ENCODE measurements at regions not wholly inside any gene's neighbourhood (a gene's known extent, or its start where the extent isn't known, plus 50 kb on each side); places are given as distances from the start of the nearest gene placed in this dataset.

DNA sequence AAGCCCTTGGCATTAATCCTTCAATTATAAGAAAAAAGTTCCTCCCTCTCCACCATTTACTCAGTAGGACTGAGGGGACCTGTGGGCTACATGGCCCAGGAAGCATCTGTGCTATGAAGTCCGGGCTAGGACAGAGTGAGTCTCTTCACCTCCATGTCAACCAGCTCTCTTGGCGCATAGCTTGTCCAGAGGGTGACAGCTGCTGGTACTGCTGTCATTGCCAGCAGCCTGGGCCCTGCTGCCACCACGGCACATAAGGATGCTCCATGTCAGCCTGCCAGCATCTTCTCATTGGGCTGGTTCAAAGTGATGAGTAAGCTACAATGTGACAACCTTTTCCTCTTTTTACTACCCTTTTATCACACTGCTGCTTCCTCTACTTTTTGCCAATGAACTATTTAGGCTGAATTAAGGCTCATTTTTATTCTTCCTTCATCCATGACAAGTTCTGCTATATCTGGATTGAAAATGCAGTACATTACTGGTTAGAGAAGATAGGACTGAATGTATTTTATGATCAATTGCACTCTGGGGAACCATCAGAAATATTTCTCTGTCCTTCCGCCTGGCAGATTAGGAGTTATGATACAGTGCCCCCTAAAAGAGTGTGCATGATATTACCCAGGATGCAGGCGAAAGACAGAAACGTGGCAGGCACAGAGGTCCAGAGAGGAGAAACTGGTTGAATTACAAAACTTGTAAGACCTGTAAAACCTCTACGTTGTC, 258.9 kb upstream of the TNP1 start:
- Mint-ChIP-seq H3K36me3 (ENCODE audit: low read depth) (no peaks in the 10 kb centered on the region), H3K4me1 (ENCODE audit: low read depth) (no peaks in the 10 kb centered on the region), H3K27me3 (ENCODE audit: insufficient read depth) (peaks cover 10% of the 10 kb centered on the region; the same call in 1 of the 2 replicates), H3K4me3 (no peak overlapping the region), H3K27ac (no peak overlapping the region), H3K9me3 (no peaks in the 10 kb centered on the region)
- DNase-seq: no peak
- TF ChIP-seq, protein P1, sequence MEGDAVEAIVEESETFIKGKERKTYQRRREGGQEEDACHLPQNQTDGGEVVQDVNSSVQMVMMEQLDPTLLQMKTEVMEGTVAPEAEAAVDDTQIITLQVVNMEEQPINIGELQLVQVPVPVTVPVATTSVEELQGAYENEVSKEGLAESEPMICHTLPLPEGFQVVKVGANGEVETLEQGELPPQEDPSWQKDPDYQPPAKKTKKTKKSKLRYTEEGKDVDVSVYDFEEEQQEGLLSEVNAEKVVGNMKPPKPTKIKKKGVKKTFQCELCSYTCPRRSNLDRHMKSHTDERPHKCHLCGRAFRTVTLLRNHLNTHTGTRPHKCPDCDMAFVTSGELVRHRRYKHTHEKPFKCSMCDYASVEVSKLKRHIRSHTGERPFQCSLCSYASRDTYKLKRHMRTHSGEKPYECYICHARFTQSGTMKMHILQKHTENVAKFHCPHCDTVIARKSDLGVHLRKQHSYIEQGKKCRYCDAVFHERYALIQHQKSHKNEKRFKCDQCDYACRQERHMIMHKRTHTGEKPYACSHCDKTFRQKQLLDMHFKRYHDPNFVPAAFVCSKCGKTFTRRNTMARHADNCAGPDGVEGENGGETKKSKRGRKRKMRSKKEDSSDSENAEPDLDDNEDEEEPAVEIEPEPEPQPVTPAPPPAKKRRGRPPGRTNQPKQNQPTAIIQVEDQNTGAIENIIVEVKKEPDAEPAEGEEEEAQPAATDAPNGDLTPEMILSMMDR (IDR thresholded peaks at IDR 0.05): no peak

DNA sequence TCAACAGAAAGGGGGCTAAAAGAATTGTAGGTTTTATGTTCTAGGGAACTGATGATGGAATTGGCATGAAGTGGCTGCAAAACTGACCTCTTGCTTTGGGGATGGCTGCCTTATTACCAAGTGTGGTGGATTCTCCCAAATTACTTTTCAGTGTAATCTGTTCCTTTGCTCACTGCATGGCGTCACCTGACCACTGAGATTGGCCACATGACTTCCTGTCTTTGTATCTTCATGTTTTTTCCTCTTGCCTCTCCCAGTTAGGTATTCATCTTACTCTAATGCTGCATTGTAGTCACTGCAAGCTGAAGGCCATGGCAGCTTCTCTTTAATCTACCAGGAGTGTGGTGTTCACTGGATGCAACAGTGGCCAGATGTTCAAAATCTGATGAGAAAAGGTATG, 257.7 kb upstream of the TNP1 start:
- TF ChIP-seq, protein P1 (IDR thresholded peaks at IDR 0.05): no peak
- H3K27ac Mint-ChIP-seq: no peak overlapping the region
- no peaks in the 10 kb centered on the region for H3K4me1 Mint-ChIP-seq (ENCODE audit: low read depth)
- no peaks in the 10 kb centered on the region for H3K36me3 Mint-ChIP-seq (ENCODE audit: low read depth)
- no peak for DNase-seq
- H3K27me3 Mint-ChIP-seq (ENCODE audit: insufficient read depth): peaks cover 8% of the 10 kb centered on the region; the same call in 1 of the 2 replicates
- no peaks in the 10 kb centered on the region for H3K9me3 Mint-ChIP-seq
- no peak overlapping the region for H3K4me3 Mint-ChIP-seq

DNA sequence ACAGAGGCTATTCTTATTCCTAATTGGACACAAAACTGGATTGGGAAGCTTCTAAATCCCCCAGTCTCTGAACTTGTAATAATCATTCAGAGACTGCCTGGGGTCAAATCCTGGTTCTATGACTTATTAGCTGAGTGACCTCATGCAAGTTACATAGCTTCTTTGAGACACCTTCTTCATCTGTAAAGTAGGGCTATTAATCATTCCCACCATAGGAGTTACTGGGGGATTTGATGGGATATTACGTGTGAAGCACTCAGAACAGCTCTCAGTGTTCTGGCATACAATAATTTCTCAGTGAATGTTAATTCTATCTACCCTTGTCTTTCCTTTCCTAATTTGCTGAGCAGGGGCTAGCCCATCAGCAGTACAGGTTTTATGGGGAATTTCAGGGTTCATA, 256.7 kb upstream of the TNP1 start:
- TF ChIP-seq, protein P1 (IDR thresholded peaks at IDR 0.05): no peak

DNA sequence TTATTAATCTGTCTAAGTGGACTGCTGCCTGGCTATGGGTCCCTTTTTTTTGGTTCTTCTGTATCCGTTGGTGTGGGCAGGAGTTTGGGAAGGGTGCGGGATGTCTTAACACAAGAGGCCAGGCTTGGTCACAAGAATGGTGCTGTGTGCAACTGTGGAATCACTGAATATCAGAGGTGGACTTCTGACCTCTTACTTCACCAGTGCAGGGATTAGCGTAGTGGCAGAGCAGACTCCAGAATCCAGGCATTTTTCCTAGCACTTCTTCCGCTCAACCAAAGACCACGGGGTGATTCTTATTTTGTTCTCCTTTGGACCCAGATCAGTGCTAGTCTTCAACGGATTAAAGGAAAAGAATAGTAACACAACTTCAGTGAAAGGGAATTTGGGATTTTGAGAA, 254.3 kb upstream of the TNP1 start:
- H3K27ac Mint-ChIP-seq: no peak overlapping the region
- H3K27me3 Mint-ChIP-seq (ENCODE audit: insufficient read depth): peaks cover 6% of the 10 kb centered on the region; the same call in 1 of the 2 replicates
- no peaks in the 10 kb centered on the region for H3K4me1 Mint-ChIP-seq (ENCODE audit: low read depth)
- TF ChIP-seq, protein P1 (IDR thresholded peaks at IDR 0.05): no peak
- DNase-seq: no peak
- no peak overlapping the region for H3K4me3 Mint-ChIP-seq
- H3K9me3 Mint-ChIP-seq: no peaks in the 10 kb centered on the region
- no peaks in the 10 kb centered on the region for H3K36me3 Mint-ChIP-seq (ENCODE audit: low read depth)

More for the DNA sequence above, 256.7 kb upstream of the TNP1 start:
- no peak for DNase-seq
- H3K27me3 Mint-ChIP-seq (ENCODE audit: insufficient read depth): peaks cover 8% of the 10 kb centered on the region; the same call in 1 of the 2 replicates
- no peak overlapping the region for H3K27ac Mint-ChIP-seq
- H3K9me3 Mint-ChIP-seq: no peaks in the 10 kb centered on the region
- no peaks in the 10 kb centered on the region for H3K4me1 Mint-ChIP-seq (ENCODE audit: low read depth)
- H3K36me3 Mint-ChIP-seq (ENCODE audit: low read depth): no peaks in the 10 kb centered on the region
- no peak overlapping the region for H3K4me3 Mint-ChIP-seq

DNA sequence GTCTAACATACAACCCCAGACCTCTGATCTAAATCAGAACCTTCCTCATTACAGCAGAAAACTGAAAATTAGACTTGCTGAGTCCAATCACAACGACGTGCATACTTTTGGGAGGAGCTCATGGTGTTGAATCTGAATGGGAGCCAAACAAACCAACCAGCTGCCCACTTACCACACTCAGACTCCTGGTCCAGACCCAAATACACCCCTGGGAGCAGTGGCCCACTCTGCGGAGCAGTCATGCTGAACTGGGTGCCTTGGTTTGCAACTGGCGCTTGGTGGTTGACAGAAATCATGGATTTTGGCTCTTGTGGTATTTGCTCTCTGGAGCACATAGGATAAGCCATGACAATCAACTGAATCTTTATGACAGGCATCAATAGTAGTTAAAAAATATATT, 253.6 kb upstream of the TNP1 start:
- no peak for DNase-seq
- H3K27ac Mint-ChIP-seq: no peak overlapping the region
- H3K9me3 Mint-ChIP-seq: no peaks in the 10 kb centered on the region
- TF ChIP-seq, protein P1 (IDR thresholded peaks at IDR 0.05): no peak
- no peaks in the 10 kb centered on the region for H3K36me3 Mint-ChIP-seq (ENCODE audit: low read depth)
- peaks cover 1% of the 10 kb centered on the region for H3K4me1 Mint-ChIP-seq (ENCODE audit: low read depth)
- no peak overlapping the region for H3K4me3 Mint-ChIP-seq
- peaks cover 6% of the 10 kb centered on the region; the same call in 1 of the 2 replicates for H3K27me3 Mint-ChIP-seq (ENCODE audit: insufficient read depth)

Data from HFFc6 (cell line).